B cell (primary cell): ENCODE measurements at regions not wholly inside any gene's neighbourhood (a gene's known extent, or its start where the extent isn't known, plus 50 kb on each side); places are given as distances from the start of the nearest gene placed in this dataset.

ENCODE experiments used
- ATAC-seq: fragments of 200-7000 bp; cut with Tn5 transposase; one replicate; pipeline ENCODE4 v1.10.0; 2021; ENCODE audit warnings: low read depth, mild to moderate bottlenecking, moderate number of reproducible peaks, moderate library complexity
- CTCF ChIA-PET: fragments of 350-600 bp; sonication (Branson Sonifier 250); formaldehyde crosslinking; loops from one replicate; lab custom pipeline; 2021; ENCODE audit warnings: antibody characterized with exemption, inconsistent platforms; lab: Charles Lee
- POLR2A ChIA-PET: fragments of 350-600 bp; sonication (Branson Sonifier 250); formaldehyde crosslinking; loops from one replicate; lab custom pipeline; 2021; ENCODE audit warnings: antibody characterized with exemption; lab: Charles Lee
- DNase-seq: peaks from one replicate; pipeline ENCODE4 v3.0.0; 2013
- H2AFZ ChIP-seq: 2 replicates; pipeline ENCODE4 v1.6.1; 2012; ENCODE audit warnings: mild to moderate bottlenecking, low read depth, low read length; ENCODE audit not compliant: insufficient read depth, poor library complexity, severe bottlenecking
- H3K27ac ChIP-seq, 2 donors: 1 replicate in 1 of 2; 2 replicates in 1 of 2; pipeline ENCODE4 v1.5.1; 2012 to 2013; ENCODE audit warnings: low read length in 2 of 2, mild to moderate bottlenecking in 2 of 2, moderate library complexity in 1 of 2
- H3K27me3 ChIP-seq, 4 experiments: fragments of 200-600 bp in 1 of 4; sonication (generic) in 1 of 4; replicated peaks in 1 of 4; 1 replicate in 2 of 4; 2 replicates in 2 of 4; pipeline versions ENCODE4 v1.6.1 to v1.7.0; 2013 to 2016; ENCODE audit warnings: low read length in 3 of 4, mild to moderate bottlenecking in 2 of 4, mixed read lengths in 1 of 4, moderate library complexity in 1 of 4; ENCODE audit not compliant: insufficient read depth in 4 of 4, control insufficient read depth in 3 of 4; ENCODE audit errors: control extremely low read depth in 1 of 4
- H3K36me3 ChIP-seq, 2 experiments: replicated peaks in 1 of 2; 1 replicate in 1 of 2; 2 replicates in 1 of 2; pipeline versions ENCODE4 v1.6.1 to v1.7.1; 2013; ENCODE audit warnings: low read length in 1 of 2; ENCODE audit not compliant: insufficient read depth in 2 of 2, control insufficient read depth in 1 of 2; ENCODE audit errors: control extremely low read depth in 1 of 2, extremely low read depth in 1 of 2
- H3K4me1 ChIP-seq, 2 donors: fragments of 200-600 bp in 1 of 2; sonication (generic) in 1 of 2; 1 replicate in 1 of 2; 2 replicates in 1 of 2; pipeline versions ENCODE4 v1.5.1 to v1.6.1; 2013 to 2017; ENCODE audit warnings: low read length in 2 of 2; ENCODE audit not compliant: control insufficient read depth in 2 of 2, insufficient read depth in 2 of 2
- H3K4me2 ChIP-seq: replicated peaks from 2 replicates; pipeline ENCODE3; 2012; ENCODE audit warnings: mild to moderate bottlenecking, low read depth, low read length; ENCODE audit not compliant: poor library complexity, severe bottlenecking
- H3K4me3 ChIP-seq, 5 experiments: fragments of 200-600 bp in 1 of 5; sonication (generic) in 1 of 5; 1 replicate in 3 of 5; 2 replicates in 2 of 5; pipeline versions ENCODE4 v1.5.1 to v1.7.0; 2011 to 2016; ENCODE audit warnings: low read length in 4 of 5, mild to moderate bottlenecking in 4 of 5, low read depth in 2 of 5, control low read depth in 1 of 5, moderate library complexity in 1 of 5; ENCODE audit not compliant: insufficient read depth in 1 of 5; ENCODE audit errors: control extremely low read depth in 1 of 5, extremely low read depth in 1 of 5
- H3K79me2 ChIP-seq: fragments of 200-600 bp; sonication (generic); one replicate; pipeline ENCODE4 v1.6.0; 2016; ENCODE audit warnings: low read length; ENCODE audit not compliant: control insufficient read depth, insufficient read depth
- H3K9ac ChIP-seq: fragments of 200-600 bp; sonication (generic); 2 replicates; pipeline ENCODE4 v1.6.1; 2017; ENCODE audit warnings: mild to moderate bottlenecking, low read length, moderate library complexity
- H3K9me3 ChIP-seq, 3 donors: one replicate each; pipeline versions ENCODE4 v1.6.1 to v1.7.1; 2013; ENCODE audit warnings: low read length in 2 of 3; ENCODE audit not compliant: control insufficient read depth in 2 of 3, insufficient read depth in 1 of 3; ENCODE audit errors: control extremely low read depth in 1 of 3
- H4K20me1 ChIP-seq: 2 replicates; pipeline ENCODE4 v1.6.0; 2012; ENCODE audit warnings: mild to moderate bottlenecking, low read length; ENCODE audit not compliant: insufficient read depth, control insufficient read depth, poor library complexity, severe bottlenecking
- H3K27ac Mint-ChIP-seq: one replicate; pipeline ENCODE4 v1.8.0; 2021; ENCODE audit warnings: mixed read lengths
- H3K27me3 Mint-ChIP-seq: one replicate; pipeline ENCODE4 v1.8.0; 2021; ENCODE audit warnings: mixed read lengths
- H3K4me1 Mint-ChIP-seq: one replicate; pipeline ENCODE4 v1.8.0; 2021; ENCODE audit warnings: mixed read lengths
- H3K4me3 Mint-ChIP-seq: one replicate; pipeline ENCODE4 v1.8.0; 2021; ENCODE audit warnings: mixed read lengths
- H3K9me3 Mint-ChIP-seq: one replicate; pipeline ENCODE4 v1.8.0; 2022; ENCODE audit warnings: mixed read lengths; ENCODE audit not compliant: insufficient read depth
- CTCF ChIP-seq: fragments of 200-600 bp; IDR thresholded peaks from one replicate; pipeline ENCODE4 v1.8.0; 2022; ENCODE audit warnings: antibody characterized with exemption, mild to moderate bottlenecking
- EZH2 ChIP-seq: IDR thresholded peaks from 2 replicates; pipeline ENCODE4 v1.6.1; 2012; ENCODE audit warnings: borderline replicate concordance, low read depth, mild to moderate bottlenecking, moderate library complexity, low read length; ENCODE audit not compliant: insufficient read depth, poor library complexity, severe bottlenecking
- WGBS: methylation state at CpG from one replicate; pipeline ENCODE4 v1.1.5; 2013; ENCODE audit warnings: missing lambda C conversion rate; ENCODE audit not compliant: insufficient coverage; 5-methylcytosine and 5-hydroxymethylcytosine counted together
- intact Hi-C: fragments of 100-400 bp; cut with micrococcal nuclease; formaldehyde crosslinking; loops from one replicate; pipeline ENCODE4 v1.10.0; 2022

- Mint-ChIP-seq H3K4me3 (no peak overlapping the region), H3K27me3 (no peaks in the 10 kb centered on the region), H3K9me3 (no peaks in the 10 kb centered on the region), H3K27ac (no peak overlapping the region), H3K4me1 (peaks cover under 1% of the 10 kb centered on the region)
- ATAC-seq (no peak), DNase-seq (no peak)
- no peak overlapping the region for H3K4me3 ChIP-seq
- no peaks in the 10 kb centered on the region for H3K27me3 ChIP-seq
- no peaks in the 10 kb centered on the region for H3K4me1 ChIP-seq
- no peaks in the 10 kb centered on the region for H3K79me2 ChIP-seq
- POLR2A ChIA-PET: no interaction called here
- no peak overlapping the region for H3K9ac ChIP-seq
- intact Hi-C loops: no loop called here
- no peaks in the 10 kb centered on the region for H3K36me3 ChIP-seq
- TF ChIP-seq CTCF (no peak), EZH2 (no peak)
- no peaks in the 10 kb centered on the region for H4K20me1 ChIP-seq
- H2AFZ ChIP-seq: no peak overlapping the region
- H3K9me3 ChIP-seq: no peaks in the 10 kb centered on the region
- no peak overlapping the region for H3K4me2 ChIP-seq
- CTCF ChIA-PET: no interaction called here
- H3K27ac ChIP-seq: no peak overlapping the region
These were observed 118.9 kb downstream of the SLC25A47 start for GRCh38 chr14:100442036-100442435.

GRCh38 chr14:100442498-100443490, 119.7 kb downstream of the SLC25A47 start:
- WGBS: 98% methylated on average over 8 of the region's 13 CpGs
- no peak overlapping the region for H3K27ac Mint-ChIP-seq
- peaks cover 2% of the 10 kb centered on the region for H3K4me1 Mint-ChIP-seq
- no peaks in the 10 kb centered on the region for H3K36me3 ChIP-seq
- no peak for DNase-seq
- H3K79me2 ChIP-seq: no peaks in the 10 kb centered on the region
- H3K4me3 ChIP-seq: no peak overlapping the region
- H3K9ac ChIP-seq: no peak overlapping the region
- no peak for ATAC-seq
- no peaks in the 10 kb centered on the region for H3K9me3 Mint-ChIP-seq
- no peak overlapping the region for H2AFZ ChIP-seq
- ChIA-PET CTCF (no interaction called here), POLR2A (no interaction called here)
- no peaks in the 10 kb centered on the region for H4K20me1 ChIP-seq
- no peaks in the 10 kb centered on the region for H3K27me3 ChIP-seq
- intact Hi-C loops: no loop called here
- H3K9me3 ChIP-seq: no peaks in the 10 kb centered on the region
- no peak overlapping the region for H3K27ac ChIP-seq
- no peaks in the 10 kb centered on the region for H3K4me1 ChIP-seq
- H3K27me3 Mint-ChIP-seq: no peaks in the 10 kb centered on the region
- no peak overlapping the region for H3K4me2 ChIP-seq
- no peak for TF ChIP-seq CTCF
- TF ChIP-seq EZH2: no peak
- no peak overlapping the region for H3K4me3 Mint-ChIP-seq
